HG03064 (cell line): ENCODE measurements at regions not wholly inside any gene's neighbourhood (a gene's known extent, or its start where the extent isn't known, plus 50 kb on each side); places are given as distances from the start of the nearest gene placed in this dataset.
"Not testable (repeated sequence)": the region's sequence is repeated elsewhere in the genome, so short reads cannot be mapped to it uniquely, and the experiment has no call there.

Experiments
- ATAC-seq: cut with Tn5 transposase; IDR thresholded peaks from one replicate; pipeline ENCODE4 v1.9.1; 2021; ENCODE audit warnings: low read depth; ENCODE audit not compliant: unreplicated experiment

- ATAC-seq, result no peak
Measured at GRCh38 chr11:82003024-82003423, 730.6 kb downstream of the FAM181B start.

GRCh38 chr11:81995889-81996288, 737.8 kb downstream of the FAM181B start:
- no peak for ATAC-seq

DNA sequence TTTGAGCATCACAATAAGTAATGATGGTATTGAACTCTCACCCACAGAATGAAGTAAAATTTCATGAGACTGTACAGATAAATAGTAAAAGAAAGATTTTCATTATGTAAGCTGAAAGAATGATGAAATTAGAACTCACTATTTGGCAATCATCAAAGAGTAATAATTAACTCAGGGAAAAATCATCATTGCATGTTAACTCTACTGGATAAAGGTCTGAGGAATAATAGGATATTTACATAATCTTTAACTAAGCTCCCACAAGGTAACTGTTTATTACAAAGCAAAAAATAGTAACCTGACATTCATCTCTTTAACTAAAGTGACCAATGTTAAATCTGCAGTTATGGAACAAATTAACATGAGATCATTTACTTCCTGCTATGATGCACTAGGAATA, 739.9 kb downstream of the FAM181B start:
- no peak for ATAC-seq

- no peak for ATAC-seq
Measured at GRCh38 chr11:81990659-81991443, 742.8 kb downstream of the FAM181B start.

- ATAC-seq, result no peak
Measured at GRCh38 chr11:81989093-81989492, 744.6 kb downstream of the FAM181B start.

- peak; percentile 89 for ATAC-seq
Measured at GRCh38 chr11:81987829-81988472, 745.7 kb downstream of the FAM181B start.

- no peak for ATAC-seq
Measured at GRCh38 chr11:81986556-81987161, 747.0 kb downstream of the FAM181B start.

GRCh38 chr11:81979448-81979847, 754.2 kb downstream of the FAM181B start:
- ATAC-seq, result no peak

DNA sequence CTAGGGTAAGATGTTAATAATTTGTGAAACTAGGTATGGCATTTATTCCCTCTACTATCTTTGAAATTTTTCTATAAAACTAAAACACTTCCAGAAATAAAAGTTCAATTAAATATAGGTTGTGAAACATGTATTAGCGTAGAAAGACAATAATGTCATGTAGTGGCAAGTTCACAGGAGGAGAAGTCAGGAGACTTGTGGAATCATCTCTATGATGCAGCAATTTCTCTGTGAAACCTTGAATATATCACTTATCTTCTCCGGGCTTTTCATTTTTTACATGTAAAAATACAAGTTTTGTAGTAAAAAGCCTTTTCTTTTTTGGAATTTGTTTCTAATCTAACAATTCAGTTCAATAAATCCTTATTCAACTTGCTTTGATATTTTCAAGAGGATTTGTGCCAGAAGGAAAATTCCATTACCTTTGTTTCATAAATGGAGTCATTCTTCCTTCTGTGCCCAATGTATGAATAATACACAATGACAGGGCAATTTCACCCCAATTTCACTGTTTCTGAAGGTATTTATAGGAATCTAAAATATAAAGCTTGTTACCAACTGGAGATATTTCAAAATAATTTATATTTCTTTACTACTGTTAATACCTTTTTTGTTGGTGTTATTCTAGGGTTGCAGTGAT, 758.3 kb downstream of the FAM181B start:
- no peak for ATAC-seq

DNA sequence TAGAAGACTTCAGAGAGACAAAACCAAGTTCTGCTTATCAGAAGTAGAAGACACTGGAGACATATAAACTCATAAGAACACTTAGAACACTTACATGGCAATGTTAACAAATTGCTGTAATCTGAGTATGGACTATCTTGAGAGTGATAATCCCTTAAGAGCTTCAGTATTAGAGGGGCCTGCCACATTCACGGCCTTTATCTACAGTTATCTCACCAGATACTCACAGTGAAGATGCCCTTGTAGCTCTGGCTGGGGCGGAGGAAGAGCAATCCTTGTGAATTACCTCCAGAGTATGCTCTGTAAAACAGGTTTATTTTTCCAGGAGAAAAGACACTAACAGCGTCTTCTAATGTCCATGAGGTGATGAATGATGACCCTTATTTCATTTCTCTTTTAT, 762.8 kb downstream of the FAM181B start:
- no peak for ATAC-seq

DNA sequence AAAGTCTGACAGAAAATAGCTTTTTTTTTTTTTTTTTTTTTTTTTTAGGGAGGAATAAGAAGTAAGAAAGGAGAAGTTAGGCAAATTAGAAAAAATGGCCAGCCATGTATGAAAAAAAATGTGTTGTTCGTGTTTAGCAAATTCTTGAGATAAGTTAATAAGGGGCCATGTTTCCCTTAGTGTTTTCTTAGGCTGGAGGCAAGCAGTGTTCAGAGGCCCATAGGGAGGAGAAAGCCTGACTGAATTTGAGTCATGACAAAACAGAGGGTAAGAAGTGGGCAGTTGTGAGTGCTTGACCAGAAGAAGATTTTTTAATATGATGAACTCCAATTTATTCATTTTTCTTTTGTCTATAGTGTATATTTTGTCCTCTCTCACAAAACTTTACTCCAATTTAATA, 766.4 kb downstream of the FAM181B start:
- ATAC-seq, result no peak

- ATAC-seq, result no peak
Measured at GRCh38 chr11:81966340-81966739, 767.3 kb downstream of the FAM181B start.

- no peak for ATAC-seq
Measured at GRCh38 chr11:81963018-81963417, 770.6 kb downstream of the FAM181B start.

GRCh38 chr11:81960443-81960842, 773.2 kb downstream of the FAM181B start:
- ATAC-seq, result no peak

- ATAC-seq, result no peak
Measured at GRCh38 chr11:81959341-81959740, 774.3 kb downstream of the FAM181B start.

DNA sequence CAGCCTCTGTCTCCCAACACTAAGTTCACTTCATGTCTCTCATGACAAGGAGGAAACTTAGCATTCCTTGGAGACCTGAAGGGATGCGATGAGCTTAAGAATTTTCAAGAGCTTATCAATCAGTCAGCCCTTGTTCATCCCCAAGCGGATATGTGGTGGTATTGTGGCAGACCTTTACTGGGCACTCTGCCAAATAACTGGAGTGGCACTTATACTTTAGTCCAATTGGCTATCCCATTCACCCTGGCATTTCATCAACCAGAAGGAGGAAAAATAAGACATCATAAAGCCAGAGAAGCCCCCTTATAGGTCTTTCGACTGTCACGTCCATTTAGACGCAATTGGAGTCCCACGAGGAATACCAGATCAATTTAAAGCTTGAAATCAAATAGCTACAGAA, 779.4 kb downstream of the FAM181B start:
- not testable (repeated sequence) for ATAC-seq

GRCh38 chr11:81946831-81947230, 786.8 kb downstream of the FAM181B start:
- ATAC-seq, result no peak

- ATAC-seq, result no peak
Measured at GRCh38 chr11:81942646-81943045, 791.0 kb downstream of the FAM181B start.

GRCh38 chr11:81941998-81942397, 791.7 kb downstream of the FAM181B start:
- no peak for ATAC-seq

DNA sequence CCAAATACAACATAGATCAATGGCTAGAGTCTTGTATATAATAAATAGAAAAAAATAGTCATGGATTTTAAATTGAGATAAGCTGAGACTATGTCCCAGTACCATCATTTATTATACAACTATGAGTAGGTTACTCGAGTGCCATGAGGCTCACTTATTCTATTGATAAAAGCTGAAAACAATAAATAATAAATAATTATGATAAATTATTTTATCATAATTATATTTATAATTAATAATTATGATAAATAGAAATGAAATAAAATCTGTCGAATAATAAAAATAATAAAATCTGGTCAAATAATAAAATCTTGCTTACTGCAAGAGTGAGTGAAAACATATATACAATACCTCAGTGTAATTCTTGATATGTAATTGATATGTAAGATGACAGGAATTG, 801.4 kb downstream of the FAM181B start:
- ATAC-seq, result no peak

GRCh38 chr11:81920205-81920604, 813.5 kb downstream of the FAM181B start:
- no peak for ATAC-seq
